ENCODE measurements at regions not wholly inside any gene's neighbourhood (a gene's known extent, or its start where the extent isn't known, plus 50 kb on each side); places are given as distances from the start of the nearest gene placed in this dataset.

GRCh38 chr9:105026451-105026850, 98.5 kb upstream of the ABCA1 start:
- TF ChIP-seq CTCF (IDR thresholded peaks at IDR 0.05) (no peak), POLR2A (IDR thresholded peaks at IDR 0.05) (no peak)
